Fibroblast of lung (primary cell): ENCODE measurements at regions not wholly inside any gene's neighbourhood (a gene's known extent, or its start where the extent isn't known, plus 50 kb on each side); places are given as distances from the start of the nearest gene placed in this dataset.

Source experiments
- EZH2 ChIP-seq: IDR thresholded peaks from 2 replicates; pipeline ENCODE4 v1.5.1; 2012; ENCODE audit warnings: low read length, control low read depth, mild to moderate bottlenecking; ENCODE audit errors: missing control alignments
- TF ChIP-seq, protein P1 (sequence below), 2 donors: IDR thresholded peaks in 1 of 2; conservative IDR thresholded peaks in 1 of 2; 1 replicate in 1 of 2; 2 replicates in 1 of 2; pipeline ENCODE4 v1.5.1; 2011 to 2012; ENCODE audit warnings: low read length in 2 of 2, control low read depth in 1 of 2, inconsistent platforms in 1 of 2, low read depth in 1 of 2, mild to moderate bottlenecking in 1 of 2

DNA sequence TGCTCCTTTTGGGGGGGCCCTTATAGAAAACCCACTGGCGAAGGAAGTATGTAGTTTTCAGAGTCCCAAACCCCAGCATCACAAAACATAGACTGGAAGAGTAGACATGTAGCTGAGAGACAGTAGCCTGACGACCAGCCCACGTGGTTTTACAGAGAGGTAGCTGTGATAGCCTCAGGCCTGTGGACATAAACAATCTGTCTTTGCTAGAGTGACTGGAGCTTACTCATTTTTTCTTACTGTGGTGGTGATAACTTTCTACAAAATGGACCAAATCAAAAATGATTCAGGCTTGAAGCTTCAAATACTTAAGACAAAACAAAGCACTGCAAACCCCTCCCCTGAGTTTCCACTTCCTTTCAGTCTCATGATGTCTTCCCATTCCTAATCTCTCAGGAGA lies 497.0 kb downstream of the RWDD3 start:
- TF ChIP-seq, protein P1, sequence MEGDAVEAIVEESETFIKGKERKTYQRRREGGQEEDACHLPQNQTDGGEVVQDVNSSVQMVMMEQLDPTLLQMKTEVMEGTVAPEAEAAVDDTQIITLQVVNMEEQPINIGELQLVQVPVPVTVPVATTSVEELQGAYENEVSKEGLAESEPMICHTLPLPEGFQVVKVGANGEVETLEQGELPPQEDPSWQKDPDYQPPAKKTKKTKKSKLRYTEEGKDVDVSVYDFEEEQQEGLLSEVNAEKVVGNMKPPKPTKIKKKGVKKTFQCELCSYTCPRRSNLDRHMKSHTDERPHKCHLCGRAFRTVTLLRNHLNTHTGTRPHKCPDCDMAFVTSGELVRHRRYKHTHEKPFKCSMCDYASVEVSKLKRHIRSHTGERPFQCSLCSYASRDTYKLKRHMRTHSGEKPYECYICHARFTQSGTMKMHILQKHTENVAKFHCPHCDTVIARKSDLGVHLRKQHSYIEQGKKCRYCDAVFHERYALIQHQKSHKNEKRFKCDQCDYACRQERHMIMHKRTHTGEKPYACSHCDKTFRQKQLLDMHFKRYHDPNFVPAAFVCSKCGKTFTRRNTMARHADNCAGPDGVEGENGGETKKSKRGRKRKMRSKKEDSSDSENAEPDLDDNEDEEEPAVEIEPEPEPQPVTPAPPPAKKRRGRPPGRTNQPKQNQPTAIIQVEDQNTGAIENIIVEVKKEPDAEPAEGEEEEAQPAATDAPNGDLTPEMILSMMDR (conservative IDR thresholded peaks at IDR 0.05 in 1 of 2, IDR thresholded peaks at IDR 0.05 in 1 of 2; ENCODE audit: low read depth in 1 of 2, low read length in 2 of 2) = no peak
- no peak for TF ChIP-seq EZH2
